ENCODE measurements at regions not wholly inside any gene's neighbourhood (a gene's known extent, or its start where the extent isn't known, plus 50 kb on each side); places are given as distances from the start of the nearest gene placed in this dataset.

DNA sequence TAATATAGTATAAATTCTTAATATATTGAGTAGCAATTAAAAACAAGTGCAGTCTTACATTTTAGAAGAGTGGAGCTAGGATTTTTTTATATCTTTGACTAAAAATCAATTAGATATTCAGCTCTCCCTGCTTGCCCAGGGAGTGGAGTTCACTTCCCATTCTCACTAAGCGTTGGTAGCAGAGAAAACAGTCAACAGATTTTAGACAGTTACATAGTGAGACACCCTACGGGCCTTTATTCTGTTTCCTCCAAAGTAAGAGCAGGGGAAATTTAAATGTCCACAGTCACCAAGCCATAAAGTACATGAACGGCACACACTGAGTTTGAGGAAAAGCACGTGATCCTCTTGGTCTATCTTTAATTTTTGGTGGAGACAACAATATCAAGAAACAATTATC is 131.6 kb upstream of the PLEKHG7 start:
- TF ChIP-seq, protein P1, sequence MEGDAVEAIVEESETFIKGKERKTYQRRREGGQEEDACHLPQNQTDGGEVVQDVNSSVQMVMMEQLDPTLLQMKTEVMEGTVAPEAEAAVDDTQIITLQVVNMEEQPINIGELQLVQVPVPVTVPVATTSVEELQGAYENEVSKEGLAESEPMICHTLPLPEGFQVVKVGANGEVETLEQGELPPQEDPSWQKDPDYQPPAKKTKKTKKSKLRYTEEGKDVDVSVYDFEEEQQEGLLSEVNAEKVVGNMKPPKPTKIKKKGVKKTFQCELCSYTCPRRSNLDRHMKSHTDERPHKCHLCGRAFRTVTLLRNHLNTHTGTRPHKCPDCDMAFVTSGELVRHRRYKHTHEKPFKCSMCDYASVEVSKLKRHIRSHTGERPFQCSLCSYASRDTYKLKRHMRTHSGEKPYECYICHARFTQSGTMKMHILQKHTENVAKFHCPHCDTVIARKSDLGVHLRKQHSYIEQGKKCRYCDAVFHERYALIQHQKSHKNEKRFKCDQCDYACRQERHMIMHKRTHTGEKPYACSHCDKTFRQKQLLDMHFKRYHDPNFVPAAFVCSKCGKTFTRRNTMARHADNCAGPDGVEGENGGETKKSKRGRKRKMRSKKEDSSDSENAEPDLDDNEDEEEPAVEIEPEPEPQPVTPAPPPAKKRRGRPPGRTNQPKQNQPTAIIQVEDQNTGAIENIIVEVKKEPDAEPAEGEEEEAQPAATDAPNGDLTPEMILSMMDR (conservative IDR thresholded peaks at IDR 0.05): no peak
- TF ChIP-seq EZH2 (IDR thresholded peaks at IDR 0.05; ENCODE audit: low read depth): no peak
